ENCODE measurements at regions not wholly inside any gene's neighbourhood (a gene's known extent, or its start where the extent isn't known, plus 50 kb on each side); places are given as distances from the start of the nearest gene placed in this dataset.

DNA sequence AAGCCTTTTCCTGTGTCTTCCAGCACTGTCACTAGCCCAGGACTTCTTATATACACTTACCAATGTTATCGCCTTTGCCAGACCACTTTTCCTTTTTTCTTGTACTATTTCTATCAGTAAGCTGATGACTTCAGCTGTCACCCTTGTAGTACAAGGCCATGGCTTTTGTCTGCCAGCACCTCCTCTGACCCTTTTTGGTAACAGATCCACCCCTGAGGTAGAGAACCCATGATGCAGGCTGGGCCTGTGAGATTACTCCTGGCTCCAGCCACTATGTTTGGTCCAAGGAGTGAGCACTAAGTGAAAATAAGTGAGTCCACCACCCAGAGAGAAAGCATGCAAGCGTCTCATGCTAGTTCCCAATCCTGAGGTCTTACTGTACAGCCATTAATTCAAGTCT, 406.7 kb downstream of the MLLT3 start:
- WGBS, 2 experiments (ENCODE audit: extremely low coverage in 1 of 2, insufficient coverage in 1 of 2, insufficient read length in 1 of 2, insufficient replicate concordance in 2 of 2, low coverage in 1 of 2, low lambda C conversion rate in 2 of 2, missing lambda C conversion rate in 1 of 2) = 83% methylated on average over 2 of the region's 2 CpGs; no CpG with 5 or more reads in 1 of the 2 experiments
- Histone ChIP-seq H3K4ac (replicated peaks; ENCODE audit: insufficient read length, low read depth, low read length) (no peak overlapping the region), H3K23me2 (ENCODE audit: low read depth, low read length) (no peaks in the 10 kb centered on the region), H2AFZ (ENCODE audit: low read length) (no peak overlapping the region), H3K27ac (ENCODE audit: low read depth, low read length) (no peak overlapping the region), H4K20me1 (replicated peaks in 1 of 2; ENCODE audit: control insufficient read depth in 1 of 2, insufficient read depth in 2 of 2, low read length in 2 of 2) (no peaks in the 10 kb centered on the region), H3K56ac (replicated peaks; ENCODE audit: insufficient read length, low read depth, low read length) (no peak overlapping the region), H3K14ac (ENCODE audit: insufficient read length) (no peak overlapping the region), H3K4me3 (ENCODE audit: extremely low read depth in 1 of 4, insufficient read depth in 2 of 4, low read depth in 3 of 4, low read length in 4 of 4) (no peak overlapping the region), H2BK20ac (ENCODE audit: low read length) (no peak overlapping the region), H3K18ac (ENCODE audit: extremely low read depth, low read length) (no peak overlapping the region), H3K79me2 (ENCODE audit: control insufficient read depth in 1 of 2, insufficient read depth in 2 of 2, low read length in 2 of 2) (no peaks in the 10 kb centered on the region), H4K91ac (replicated peaks; ENCODE audit: insufficient read length, low read length) (no peak overlapping the region), H3K36me3 (ENCODE audit: control insufficient read depth in 2 of 4, insufficient read depth in 4 of 4, low read length in 3 of 4) (no peaks in the 10 kb centered on the region), H2BK12ac (ENCODE audit: low read depth, low read length) (no peak overlapping the region), H2AK5ac (ENCODE audit: low read depth, low read length) (no peak overlapping the region), H4K8ac (ENCODE audit: extremely low read depth, insufficient read depth, low read length) (no peak overlapping the region), H3K79me1 (ENCODE audit: low read depth, low read length) (no peaks in the 10 kb centered on the region), H2BK15ac (ENCODE audit: low read length) (no peak overlapping the region), H3K9ac (replicated peaks in 1 of 4; ENCODE audit: extremely low read depth in 1 of 4, low read depth in 3 of 4, low read length in 3 of 4) (no peak overlapping the region), H2BK5ac (ENCODE audit: low read depth, low read length) (no peak overlapping the region), H3K27me3 (replicated peaks in 1 of 4; ENCODE audit: control insufficient read depth in 3 of 4, extremely low read depth in 1 of 4, insufficient read depth in 3 of 4, low read length in 3 of 4) (no peaks in the 10 kb centered on the region), H3K23ac (ENCODE audit: insufficient read length) (no peak overlapping the region), H3K9me3 (ENCODE audit: insufficient read depth in 2 of 2, low read depth in 1 of 2, low read length in 1 of 2) (no peaks in the 10 kb centered on the region), H3K4me2 (ENCODE audit: insufficient read depth in 1 of 2, low read depth in 2 of 2, low read length in 2 of 2) (no peak overlapping the region), H3K4me1 (replicated peaks in 1 of 4; ENCODE audit: control insufficient read depth in 3 of 4, insufficient read depth in 4 of 4, low read length in 3 of 4) (no peaks in the 10 kb centered on the region), H4K5ac (ENCODE audit: insufficient read length, low read depth, low read length) (no peak overlapping the region), H2BK120ac (replicated peaks; ENCODE audit: low read depth, low read length) (no peak overlapping the region)
- TF ChIP-seq POU5F1 (IDR thresholded peaks at IDR 0.05; ENCODE audit: low read depth, low read length) (no peak), EZH2 (IDR thresholded peaks at IDR 0.05; ENCODE audit: low read depth, low read length, severe bottlenecking) (no peak)
- no peak for FAIRE-seq
- POLR2A ChIA-PET (ENCODE audit: partially characterized antibody) = no interaction called here
- CTCF ChIA-PET (ENCODE audit: partially characterized antibody) = no interaction called here
- DNase-seq (ENCODE audit: low read depth in 1 of 2, low spot score in 2 of 2) = no peak

All from H1 (cell line).